Spleen (tissue), 7 donors: ENCODE measurements at regions not wholly inside any gene's neighbourhood (a gene's known extent, or its start where the extent isn't known, plus 50 kb on each side); places are given as distances from the start of the nearest gene placed in this dataset.

Experiments used
- CTCF ChIP-seq, 11 experiments: fragments of 200-600 bp in 7 of 11; fragments of 450-650 bp in 4 of 11; sonication (generic) in 4 of 11; IDR thresholded peaks in 8 of 11; conservative IDR thresholded peaks in 3 of 11; 1 replicate in 7 of 11; 2 replicates in 4 of 11; pipeline versions ENCODE4 v1.4.0 to v1.8.0; 2016 to 2021; ENCODE audit warnings: antibody characterized with exemption in 11 of 11, inconsistent platforms in 4 of 11, mild to moderate bottlenecking in 1 of 11
- POLR2A ChIP-seq, 3 donors: fragments of 450-650 bp; IDR thresholded peaks; one replicate each; pipeline ENCODE4 v1.5.1; 2017; ENCODE audit warnings: antibody characterized with exemption in 3 of 3, mild to moderate bottlenecking in 1 of 3
- POLR2AphosphoS5 ChIP-seq, 3 donors: sonication (generic); formaldehyde crosslinking; IDR thresholded peaks; one replicate each; pipeline ENCODE4 v1.5.1; 2017; ENCODE audit warnings: antibody characterized with exemption in 3 of 3
- donor health status: DM: no; HTN: no; CAD: no; lungs with moderate emphysema.
- donor health status: DM: no; HTN: no; CAD: no.
- donor health status: DM: no; HTN: no; CAD: no.

GRCh38 chr3:167125612-167126407, 254.3 kb downstream of the ZBBX start:
- TF ChIP-seq CTCF (IDR thresholded peaks at IDR 0.05 in 8 of 11, conservative IDR thresholded peaks at IDR 0.05 in 3 of 11): no peak
- no peak for TF ChIP-seq POLR2AphosphoS5 (IDR thresholded peaks at IDR 0.05)
- TF ChIP-seq POLR2A (IDR thresholded peaks at IDR 0.05): no peak
